Mammary epithelial cell (primary cell): ENCODE measurements at regions not wholly inside any gene's neighbourhood (a gene's known extent, or its start where the extent isn't known, plus 50 kb on each side); places are given as distances from the start of the nearest gene placed in this dataset.

Experiments used
- CTCF ChIP-seq, 2 donors: IDR thresholded peaks in 1 of 2; conservative IDR thresholded peaks in 1 of 2; 2 replicates each; pipeline ENCODE4 v1.5.1; 2011 to 2012; ENCODE audit warnings: inconsistent platforms in 2 of 2, low read length in 2 of 2, mild to moderate bottlenecking in 2 of 2, control low read depth in 1 of 2, low read depth in 1 of 2; ENCODE audit not compliant: insufficient read depth in 1 of 2; ENCODE audit errors: extremely low read depth in 1 of 2
- EZH2 ChIP-seq: IDR thresholded peaks from 2 replicates; pipeline ENCODE4 v1.6.1; 2012; ENCODE audit warnings: low read length, inconsistent platforms, borderline replicate concordance

GRCh38 chr17:56023851-56024250, 129.4 kb upstream of the ANKFN1 start:
- no peak for TF ChIP-seq CTCF (conservative IDR thresholded peaks at IDR 0.05 in 1 of 2, IDR thresholded peaks at IDR 0.05 in 1 of 2; ENCODE audit: extremely low read depth in 1 of 2, insufficient read depth in 1 of 2, low read depth in 1 of 2, low read length in 2 of 2)
- no peak for TF ChIP-seq EZH2
